GM12874 (cell line): ENCODE measurements at regions not wholly inside any gene's neighbourhood (a gene's known extent, or its start where the extent isn't known, plus 50 kb on each side); places are given as distances from the start of the nearest gene placed in this dataset.

ENCODE experiments used
- TF ChIP-seq, protein P1 (sequence below): IDR thresholded peaks from 2 replicates; pipeline ENCODE4 v1.5.1; 2011; ENCODE audit warnings: low read depth, mild to moderate bottlenecking, control low read depth, low read length, moderate library complexity; ENCODE audit not compliant: insufficient read depth

- TF ChIP-seq, protein P1, sequence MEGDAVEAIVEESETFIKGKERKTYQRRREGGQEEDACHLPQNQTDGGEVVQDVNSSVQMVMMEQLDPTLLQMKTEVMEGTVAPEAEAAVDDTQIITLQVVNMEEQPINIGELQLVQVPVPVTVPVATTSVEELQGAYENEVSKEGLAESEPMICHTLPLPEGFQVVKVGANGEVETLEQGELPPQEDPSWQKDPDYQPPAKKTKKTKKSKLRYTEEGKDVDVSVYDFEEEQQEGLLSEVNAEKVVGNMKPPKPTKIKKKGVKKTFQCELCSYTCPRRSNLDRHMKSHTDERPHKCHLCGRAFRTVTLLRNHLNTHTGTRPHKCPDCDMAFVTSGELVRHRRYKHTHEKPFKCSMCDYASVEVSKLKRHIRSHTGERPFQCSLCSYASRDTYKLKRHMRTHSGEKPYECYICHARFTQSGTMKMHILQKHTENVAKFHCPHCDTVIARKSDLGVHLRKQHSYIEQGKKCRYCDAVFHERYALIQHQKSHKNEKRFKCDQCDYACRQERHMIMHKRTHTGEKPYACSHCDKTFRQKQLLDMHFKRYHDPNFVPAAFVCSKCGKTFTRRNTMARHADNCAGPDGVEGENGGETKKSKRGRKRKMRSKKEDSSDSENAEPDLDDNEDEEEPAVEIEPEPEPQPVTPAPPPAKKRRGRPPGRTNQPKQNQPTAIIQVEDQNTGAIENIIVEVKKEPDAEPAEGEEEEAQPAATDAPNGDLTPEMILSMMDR: no peak
Measured at GRCh38 chr10:128981251-128981650, 485.8 kb upstream of the MGMT start.

DNA sequence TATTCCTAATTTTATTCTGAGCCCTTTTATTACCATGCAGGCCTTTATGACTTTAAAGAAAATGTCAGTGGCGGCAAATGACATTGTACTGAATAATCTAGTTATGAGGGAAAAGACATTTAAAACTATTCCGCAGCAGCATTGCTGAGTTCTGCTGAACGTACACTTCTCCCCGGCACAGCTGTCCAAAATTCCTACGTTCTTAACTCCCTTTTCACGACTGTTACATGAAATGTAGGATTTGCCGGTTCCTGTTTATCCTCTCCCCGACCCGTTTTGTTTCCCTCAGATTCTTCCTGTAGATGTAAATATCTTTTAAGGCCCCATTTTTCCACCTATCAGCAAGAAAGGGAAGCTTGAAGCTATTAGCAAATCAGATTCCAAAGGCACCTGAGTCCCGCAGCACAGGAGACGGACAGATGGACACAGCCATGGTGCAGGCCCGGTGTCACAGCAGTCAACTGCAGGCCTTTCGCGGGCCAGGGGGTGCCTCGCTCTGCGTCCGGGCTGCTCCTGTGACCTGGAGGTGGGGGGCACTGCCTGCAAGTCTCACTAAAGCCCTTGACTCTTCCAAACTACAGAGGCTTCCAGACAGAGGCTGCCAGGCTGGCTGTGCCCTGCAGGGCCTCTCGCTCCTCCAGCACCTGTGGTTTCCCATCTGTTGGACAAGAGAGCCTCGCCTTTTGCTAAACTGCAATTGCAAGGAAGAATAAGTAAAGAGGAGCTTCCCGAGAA is 485.0 kb upstream of the MGMT start:
- TF ChIP-seq, protein P1: no peak

- TF ChIP-seq, protein P1: no peak
Measured at GRCh38 chr10:128982616-128982915, 484.5 kb upstream of the MGMT start.

- TF ChIP-seq, protein P1: no peak
Measured at GRCh38 chr10:128985036-128985435, 482.0 kb upstream of the MGMT start.

DNA sequence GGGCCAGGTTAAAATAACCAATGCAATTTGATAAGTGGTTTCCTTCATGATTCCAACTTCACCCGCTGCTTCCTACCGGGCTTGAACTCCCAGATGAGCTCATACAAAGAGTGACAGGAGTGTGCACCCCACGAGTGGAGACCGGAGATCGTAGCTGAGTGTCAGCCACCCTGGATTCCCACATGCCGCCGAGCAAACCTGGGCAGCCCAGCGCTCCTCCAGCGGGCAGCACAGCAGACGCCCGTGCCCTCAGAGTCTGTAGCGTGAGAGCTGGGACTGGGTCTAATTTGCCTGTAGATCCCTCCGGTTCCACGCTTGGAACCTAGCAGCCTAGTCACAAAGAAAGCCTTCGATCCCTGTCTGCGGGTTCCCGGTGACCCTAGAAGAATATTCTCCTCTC is 476.1 kb upstream of the MGMT start:
- TF ChIP-seq, protein P1: no peak

DNA sequence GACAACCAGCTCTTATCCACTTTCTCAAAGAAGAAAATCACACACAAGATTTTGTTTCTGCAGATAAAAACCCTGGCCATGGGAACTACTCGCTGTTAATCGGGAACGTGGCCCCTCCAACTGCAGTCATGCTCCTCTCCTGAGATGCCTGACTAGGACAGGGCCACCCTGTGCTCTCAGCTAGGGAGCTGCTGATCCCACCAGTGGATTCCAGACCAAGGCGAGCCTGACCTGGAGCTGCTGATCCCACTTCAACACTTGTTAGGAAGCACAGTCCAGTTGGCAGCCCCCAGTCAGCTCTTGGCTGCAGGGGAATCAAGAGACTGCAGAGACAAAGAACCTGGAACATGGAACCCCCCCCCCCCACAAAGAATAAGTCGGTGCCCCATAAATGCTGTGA is 474.3 kb upstream of the MGMT start:
- TF ChIP-seq, protein P1: no peak

GRCh38 chr10:128993443-128993842 is 473.6 kb upstream of the MGMT start:
- TF ChIP-seq, protein P1: no peak
